Femur (tissue), 1 donor: ENCODE measurements at regions not wholly inside any gene's neighbourhood (a gene's known extent, or its start where the extent isn't known, plus 50 kb on each side); places are given as distances from the start of the nearest gene placed in this dataset.
"Not testable (repeated sequence)": the region's sequence is repeated elsewhere in the genome, so short reads cannot be mapped to it uniquely, and the experiment has no call there.

Experiments used
- DNase-seq: peaks from one replicate; pipeline ENCODE4 v3.0.0-alpha.2; 2017

GRCh38 chr18:11511434-11512095 lies 97.8 kb upstream of the SLC35G4 start:
- DNase-seq, result no peak

GRCh38 chr18:11506856-11507255 lies 102.5 kb upstream of the SLC35G4 start:
- DNase-seq, result no peak

GRCh38 chr18:11505993-11506392 lies 103.4 kb upstream of the SLC35G4 start:
- DNase-seq, result no peak

GRCh38 chr18:11504962-11505361 lies 104.4 kb upstream of the SLC35G4 start:
- no peak for DNase-seq

- no peak for DNase-seq
These were observed 107.0 kb upstream of the SLC35G4 start for GRCh38 chr18:11502368-11502767.

GRCh38 chr18:11501352-11501751 lies 108.0 kb upstream of the SLC35G4 start:
- no peak for DNase-seq

- DNase-seq, result no peak
These were observed 109.0 kb upstream of the SLC35G4 start for GRCh38 chr18:11500153-11501122.

GRCh38 chr18:11498821-11499220 lies 110.6 kb upstream of the SLC35G4 start:
- no peak for DNase-seq

GRCh38 chr18:11497585-11497984 lies 111.8 kb upstream of the SLC35G4 start:
- peak; percentile 52 for DNase-seq

GRCh38 chr18:11496526-11497172 lies 112.7 kb upstream of the SLC35G4 start:
- no peak for DNase-seq

- DNase-seq, result no peak
These were observed 114.0 kb upstream of the SLC35G4 start for GRCh38 chr18:11495441-11495840.

GRCh38 chr18:11494107-11494506 lies 115.3 kb upstream of the SLC35G4 start:
- DNase-seq, result no peak

GRCh38 chr18:11489266-11489899 lies 120.0 kb upstream of the SLC35G4 start:
- DNase-seq, result no peak

GRCh38 chr18:11488175-11488574 lies 121.2 kb upstream of the SLC35G4 start:
- DNase-seq, result no peak

- no peak for DNase-seq
These were observed 122.0 kb upstream of the SLC35G4 start for GRCh38 chr18:11487390-11487789.

- no peak for DNase-seq
These were observed 127.1 kb upstream of the SLC35G4 start for GRCh38 chr18:11482271-11482670.

GRCh38 chr18:11480692-11481091 lies 128.7 kb upstream of the SLC35G4 start:
- no peak for DNase-seq

GRCh38 chr18:11479031-11479430 lies 130.4 kb upstream of the SLC35G4 start:
- not testable (repeated sequence) for DNase-seq

- no peak for DNase-seq
These were observed 138.5 kb upstream of the SLC35G4 start for GRCh38 chr18:11470941-11471340.

- no peak for DNase-seq
These were observed 140.8 kb upstream of the SLC35G4 start for GRCh38 chr18:11468617-11469016.

GRCh38 chr18:11468120-11468519 lies 141.3 kb upstream of the SLC35G4 start:
- no peak for DNase-seq

GRCh38 chr18:11467611-11468010 lies 141.8 kb upstream of the SLC35G4 start:
- DNase-seq, result no peak

GRCh38 chr18:11464129-11464528 lies 145.3 kb upstream of the SLC35G4 start:
- no peak for DNase-seq
